ENCODE measurements at regions not wholly inside any gene's neighbourhood (a gene's known extent, or its start where the extent isn't known, plus 50 kb on each side); places are given as distances from the start of the nearest gene placed in this dataset.
A peak's percentile ranks its signal among the peaks of the same experiment; 100 is the strongest.

DNA sequence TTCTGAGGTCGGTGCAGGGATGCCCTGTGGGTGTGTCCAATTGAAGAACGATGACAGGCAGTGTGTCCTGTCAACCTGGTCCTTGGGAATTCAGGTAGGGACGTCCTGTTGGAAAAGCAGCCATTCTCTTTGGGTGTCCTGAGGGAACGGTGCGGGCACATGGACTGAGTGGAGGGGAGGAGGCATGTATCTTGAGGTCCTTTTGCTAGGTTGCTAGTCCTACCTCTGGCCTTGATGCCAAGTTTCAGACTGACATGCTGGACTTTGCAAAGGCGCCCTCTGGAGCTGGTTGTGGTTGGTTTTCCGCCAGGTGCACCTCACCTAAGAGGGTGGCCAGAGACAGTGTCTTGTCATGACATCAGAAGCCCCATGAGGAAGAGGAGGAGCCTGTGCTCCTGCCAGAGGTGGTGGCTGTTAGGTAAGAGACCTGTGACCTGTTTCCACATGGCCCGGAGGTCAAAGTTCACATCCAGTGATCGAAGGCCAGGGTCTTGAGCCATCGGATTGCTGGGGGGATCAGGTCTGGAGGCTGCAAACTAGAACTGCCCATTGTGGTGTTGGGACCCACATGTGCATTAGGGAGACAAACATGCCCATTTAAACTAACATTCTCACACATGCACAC lies 106.3 kb downstream of the SNRPN start:
- H3K4me1 Mint-ChIP-seq: no peaks in the 10 kb centered on the region
- no peak for DNase-seq
- H3K4me3 Mint-ChIP-seq: no peak overlapping the region
- peaks cover 92% of the 10 kb centered on the region for H3K36me3 Mint-ChIP-seq
- CTCF ChIA-PET: no interaction called here
- no peaks in the 10 kb centered on the region for H3K27me3 Mint-ChIP-seq
- H3K9me3 Mint-ChIP-seq (ENCODE audit: low read depth): peaks cover 75% of the 10 kb centered on the region
- H3K27ac Mint-ChIP-seq: no peak overlapping the region
- no peak for ATAC-seq

DNA sequence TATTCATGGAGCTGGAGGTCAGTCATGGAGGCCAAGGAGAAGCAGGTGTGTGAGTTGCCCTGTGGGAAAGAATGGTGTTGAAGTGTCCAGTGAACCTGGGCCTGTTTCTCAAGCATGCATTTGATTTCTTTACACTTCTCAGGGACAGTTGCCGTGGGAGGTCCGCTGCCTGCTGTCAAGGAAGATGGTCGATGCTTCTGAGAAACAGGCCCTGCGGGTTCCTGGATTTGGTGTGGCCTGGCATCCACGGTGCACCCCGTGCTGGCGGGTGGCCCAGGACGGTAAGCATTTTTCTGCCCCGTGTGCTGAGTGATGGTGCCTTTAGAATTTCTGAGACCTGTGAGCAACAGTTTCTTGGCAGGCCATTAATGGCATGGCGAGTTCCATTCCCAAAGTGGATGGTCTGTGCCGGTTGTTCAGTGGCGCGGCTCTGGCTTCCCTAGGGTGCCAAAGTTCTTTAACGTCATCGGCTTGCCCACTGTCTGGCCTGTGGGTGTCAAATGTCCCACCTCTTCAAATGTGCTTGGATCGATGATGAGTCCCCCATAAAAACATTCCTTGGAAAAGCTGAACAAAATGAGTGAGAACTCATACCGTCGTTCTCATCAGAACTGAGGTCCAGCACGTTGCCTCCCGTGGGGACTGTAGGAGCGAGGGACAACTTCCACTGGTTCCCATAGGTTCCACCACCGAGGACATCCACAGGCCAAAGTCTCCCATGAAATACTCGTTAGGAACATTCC lies 107.2 kb downstream of the SNRPN start:
- no peak overlapping the region for H3K27ac Mint-ChIP-seq

DNA sequence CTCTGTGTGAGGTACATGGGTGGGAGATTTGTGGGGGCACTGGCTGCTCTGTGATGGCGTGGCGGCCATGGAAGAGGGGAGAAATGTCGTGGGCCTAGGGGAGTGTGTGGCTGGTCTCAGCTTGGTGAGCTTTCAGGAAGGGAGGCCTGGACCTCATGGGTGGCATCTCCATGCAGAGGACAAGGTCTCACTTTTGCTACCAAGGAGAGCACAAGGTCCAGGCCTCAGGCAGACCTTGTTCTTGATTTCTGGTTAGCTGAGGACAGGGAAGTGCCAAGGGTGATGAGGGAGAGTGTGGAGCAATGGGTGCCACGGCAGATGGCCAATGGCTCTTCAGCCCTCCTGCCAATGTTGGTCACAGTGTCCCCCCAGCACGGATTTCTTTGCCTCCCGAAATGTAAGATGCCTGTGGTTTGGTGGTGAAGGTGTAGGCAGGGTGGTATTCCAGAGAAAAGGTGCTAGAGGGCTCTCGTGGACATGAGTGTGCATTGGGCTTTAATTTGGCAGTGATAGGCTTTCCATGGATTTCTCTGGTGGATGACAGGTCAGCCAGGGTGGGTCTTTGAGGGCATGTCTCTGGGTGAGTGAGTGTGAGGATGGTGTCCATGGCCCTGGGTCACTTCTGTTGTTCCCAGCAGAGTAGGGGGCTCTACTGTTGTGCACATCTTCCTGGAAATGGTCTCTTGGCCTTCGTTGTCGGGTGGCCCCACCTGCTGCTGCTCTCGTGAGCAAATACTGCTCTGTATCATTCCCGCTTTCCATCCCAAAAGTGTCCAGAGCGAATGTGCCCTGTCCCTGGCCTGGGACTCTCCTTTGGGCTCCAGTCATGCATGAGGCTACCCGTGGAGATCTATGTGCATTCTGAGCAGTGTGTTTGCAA lies 108.0 kb downstream of the SNRPN start:
- H3K4me1 Mint-ChIP-seq: no peaks in the 10 kb centered on the region
- ATAC-seq (no peak), DNase-seq (no peak)
- no peaks in the 10 kb centered on the region for H3K27me3 Mint-ChIP-seq
- no peak overlapping the region for H3K4me3 Mint-ChIP-seq
- H3K36me3 Mint-ChIP-seq: peaks cover 94% of the 10 kb centered on the region
- peaks cover 78% of the 10 kb centered on the region for H3K9me3 Mint-ChIP-seq (ENCODE audit: low read depth)
- CTCF ChIA-PET: no interaction called here
- H3K27ac Mint-ChIP-seq: no peak overlapping the region

More for the DNA sequence above, 107.2 kb downstream of the SNRPN start:
- DNase-seq: no peak
- no peaks in the 10 kb centered on the region for H3K27me3 Mint-ChIP-seq
- no peaks in the 10 kb centered on the region for H3K4me1 Mint-ChIP-seq
- CTCF ChIA-PET: no interaction called here
- H3K4me3 Mint-ChIP-seq: no peak overlapping the region
- H3K9me3 Mint-ChIP-seq (ENCODE audit: low read depth): peaks cover 77% of the 10 kb centered on the region
- no peak for ATAC-seq
- H3K36me3 Mint-ChIP-seq: peaks cover 92% of the 10 kb centered on the region

- Mint-ChIP-seq H3K27ac (no peak overlapping the region), H3K9me3 (ENCODE audit: low read depth) (peaks cover 82% of the 10 kb centered on the region), H3K4me3 (no peak overlapping the region), H3K36me3 (peaks cover 93% of the 10 kb centered on the region), H3K4me1 (no peaks in the 10 kb centered on the region), H3K27me3 (no peaks in the 10 kb centered on the region)
- CTCF ChIA-PET: no interaction called here
- no peak for ATAC-seq
- DNase-seq: no peak
These were observed 110.5 kb downstream of the SNRPN start for GRCh38 chr15:25065286-25065685.

- DNase-seq (no peak), ATAC-seq (no peak)
- H3K27ac Mint-ChIP-seq: no peak overlapping the region
- H3K36me3 Mint-ChIP-seq: peaks cover 93% of the 10 kb centered on the region
- H3K4me1 Mint-ChIP-seq: no peaks in the 10 kb centered on the region
- no peaks in the 10 kb centered on the region for H3K27me3 Mint-ChIP-seq
- peaks cover 82% of the 10 kb centered on the region for H3K9me3 Mint-ChIP-seq (ENCODE audit: low read depth)
- no peak overlapping the region for H3K4me3 Mint-ChIP-seq
- CTCF ChIA-PET: interaction anchor here (0.6 kb wide), 1 partner anchor 1624 kb away, joined by 3 read pairs; no protein-coding TSS in a partner anchor
These were observed 111.1 kb downstream of the SNRPN start for GRCh38 chr15:25065876-25066275.

- CTCF ChIA-PET: interaction anchor here (0.6 kb wide), 1 partner anchor 1623 kb away, joined by 3 read pairs; no protein-coding TSS in a partner anchor
- Mint-ChIP-seq H3K27me3 (no peaks in the 10 kb centered on the region), H3K36me3 (peaks cover 94% of the 10 kb centered on the region), H3K4me1 (no peaks in the 10 kb centered on the region), H3K9me3 (ENCODE audit: low read depth) (peaks cover 86% of the 10 kb centered on the region), H3K27ac (no peak overlapping the region), H3K4me3 (no peak overlapping the region)
- ATAC-seq (no peak), DNase-seq (no peak)
These were observed 111.9 kb downstream of the SNRPN start for GRCh38 chr15:25066708-25067107.

- Mint-ChIP-seq H3K4me1 (no peaks in the 10 kb centered on the region), H3K36me3 (peaks cover 95% of the 10 kb centered on the region), H3K27me3 (no peaks in the 10 kb centered on the region), H3K27ac (no peak overlapping the region), H3K9me3 (ENCODE audit: low read depth) (peaks cover 88% of the 10 kb centered on the region), H3K4me3 (no peak overlapping the region)
- CTCF ChIA-PET: no interaction called here
- DNase-seq: no peak
- no peak for ATAC-seq
These were observed 113.0 kb downstream of the SNRPN start for GRCh38 chr15:25067725-25068309.

GRCh38 chr15:25068696-25069095 lies 113.9 kb downstream of the SNRPN start:
- CTCF ChIA-PET: no interaction called here
- no peak overlapping the region for H3K4me3 Mint-ChIP-seq
- no peak for DNase-seq
- H3K36me3 Mint-ChIP-seq: peaks cover 94% of the 10 kb centered on the region
- no peak for ATAC-seq
- H3K9me3 Mint-ChIP-seq (ENCODE audit: low read depth): peaks cover 84% of the 10 kb centered on the region
- no peak overlapping the region for H3K27ac Mint-ChIP-seq
- no peaks in the 10 kb centered on the region for H3K27me3 Mint-ChIP-seq
- no peaks in the 10 kb centered on the region for H3K4me1 Mint-ChIP-seq

GRCh38 chr15:25070353-25070963 lies 115.7 kb downstream of the SNRPN start:
- Mint-ChIP-seq H3K27me3 (no peaks in the 10 kb centered on the region), H3K36me3 (peaks cover 97% of the 10 kb centered on the region), H3K4me1 (no peaks in the 10 kb centered on the region), H3K27ac (no peak overlapping the region), H3K9me3 (ENCODE audit: low read depth) (peaks cover 89% of the 10 kb centered on the region), H3K4me3 (no peak overlapping the region)
- no peak for ATAC-seq
- CTCF ChIA-PET: no interaction called here
- no peak for DNase-seq

DNA sequence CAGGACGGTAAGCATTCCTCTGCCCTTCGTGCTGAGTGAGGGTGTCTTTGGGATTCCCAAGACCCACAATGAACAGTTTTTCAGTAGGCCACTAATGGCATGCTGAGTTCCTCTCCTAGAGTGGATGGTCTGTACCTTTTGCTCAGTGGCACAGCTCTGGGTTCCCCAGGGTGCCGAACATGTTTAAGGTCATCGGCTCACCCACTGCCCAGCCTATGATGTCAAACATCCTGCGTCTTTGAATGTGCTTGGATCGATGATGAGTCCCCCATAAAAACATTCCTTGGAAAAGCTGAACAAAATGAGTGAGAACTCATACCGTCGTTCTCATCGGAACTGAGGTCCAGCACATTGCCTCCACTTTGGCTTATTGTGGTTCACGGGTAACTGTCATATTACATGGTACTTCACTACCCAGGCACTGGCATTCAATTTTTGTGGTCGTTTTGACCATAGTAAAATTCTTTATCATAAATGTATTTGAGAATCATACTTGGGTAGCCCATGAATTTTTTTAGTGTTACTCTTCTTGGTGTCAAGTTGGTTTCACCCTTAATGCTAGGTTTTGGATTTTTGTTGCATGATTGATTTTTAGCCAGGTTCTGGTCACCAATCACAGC lies 118.2 kb downstream of the SNRPN start:
- ATAC-seq (no peak), DNase-seq (no peak)
- Mint-ChIP-seq H3K36me3 (peaks cover 97% of the 10 kb centered on the region), H3K4me3 (no peak overlapping the region), H3K9me3 (ENCODE audit: low read depth) (peaks cover 78% of the 10 kb centered on the region), H3K27me3 (no peaks in the 10 kb centered on the region), H3K4me1 (no peaks in the 10 kb centered on the region), H3K27ac (no peak overlapping the region)
- CTCF ChIA-PET: no interaction called here

GRCh38 chr15:25087137-25087536 lies 132.3 kb downstream of the SNRPN start:
- Mint-ChIP-seq H3K27ac (no peak overlapping the region), H3K9me3 (ENCODE audit: low read depth) (peaks cover 45% of the 10 kb centered on the region), H3K36me3 (peaks cover 85% of the 10 kb centered on the region), H3K27me3 (no peaks in the 10 kb centered on the region), H3K4me3 (no peak overlapping the region), H3K4me1 (no peaks in the 10 kb centered on the region)
- DNase-seq (no peak), ATAC-seq (no peak)
- CTCF ChIA-PET: no interaction called here

GRCh38 chr15:25088261-25088790 lies 133.5 kb downstream of the SNRPN start:
- CTCF ChIA-PET: no interaction called here
- Mint-ChIP-seq H3K36me3 (peaks cover 84% of the 10 kb centered on the region), H3K9me3 (ENCODE audit: low read depth) (peaks cover 42% of the 10 kb centered on the region), H3K4me1 (no peaks in the 10 kb centered on the region), H3K27me3 (no peaks in the 10 kb centered on the region), H3K4me3 (no peak overlapping the region), H3K27ac (no peak overlapping the region)
- ATAC-seq (no peak), DNase-seq (peak; percentile 8)

Data from activated CD8-positive, alpha-beta memory T cell treated with anti-CD3 and anti-CD28 coated beads, Interleukin-2, amount 10 ng/mL, durations not matched to agents 7 days and 5 days (primary cell).